HG02938 (cell line): ENCODE measurements at regions not wholly inside any gene's neighbourhood (a gene's known extent, or its start where the extent isn't known, plus 50 kb on each side); places are given as distances from the start of the nearest gene placed in this dataset.
"Not testable (repeated sequence)": the region's sequence is repeated elsewhere in the genome, so short reads cannot be mapped to it uniquely, and the experiment has no call there.

ENCODE experiments used
- ATAC-seq: cut with Tn5 transposase; IDR thresholded peaks from one replicate; pipeline ENCODE4 v1.9.1; 2021; ENCODE audit warnings: mild to moderate bottlenecking, moderate library complexity; ENCODE audit not compliant: unreplicated experiment

GRCh38 chr11:121907379-121907778 lies 208.6 kb downstream of the BLID start:
- ATAC-seq = no peak

GRCh38 chr11:121904148-121904547 lies 211.9 kb downstream of the BLID start:
- ATAC-seq = no peak

GRCh38 chr11:121901886-121902285 lies 214.1 kb downstream of the BLID start:
- no peak for ATAC-seq

GRCh38 chr11:121901417-121901816 lies 214.6 kb downstream of the BLID start:
- not testable (repeated sequence) for ATAC-seq

GRCh38 chr11:121899520-121899919 lies 216.5 kb downstream of the BLID start:
- no peak for ATAC-seq

- no peak for ATAC-seq
Measured at GRCh38 chr11:121898903-121899302, 217.1 kb downstream of the BLID start.

- no peak for ATAC-seq
Measured at GRCh38 chr11:121895919-121896318, 220.1 kb downstream of the BLID start.

GRCh38 chr11:121894581-121894980 lies 221.4 kb downstream of the BLID start:
- no peak for ATAC-seq

- ATAC-seq = no peak
Measured at GRCh38 chr11:121892863-121893262, 223.2 kb downstream of the BLID start.

GRCh38 chr11:121892131-121892681 lies 223.8 kb downstream of the BLID start:
- no peak for ATAC-seq

- ATAC-seq = no peak
Measured at GRCh38 chr11:121890946-121891515, 225.0 kb downstream of the BLID start.

GRCh38 chr11:121890377-121890776 lies 225.6 kb downstream of the BLID start:
- no peak for ATAC-seq

GRCh38 chr11:121889931-121890330 lies 226.1 kb downstream of the BLID start:
- ATAC-seq = no peak

- ATAC-seq = no peak
Measured at GRCh38 chr11:121889186-121889585, 226.8 kb downstream of the BLID start.

- no peak for ATAC-seq
Measured at GRCh38 chr11:121887976-121888557, 227.9 kb downstream of the BLID start.

GRCh38 chr11:121887569-121887968 lies 228.4 kb downstream of the BLID start:
- ATAC-seq = no peak

GRCh38 chr11:121886996-121887395 lies 229.0 kb downstream of the BLID start:
- ATAC-seq = no peak

- ATAC-seq = no peak
Measured at GRCh38 chr11:121886005-121886734, 229.8 kb downstream of the BLID start.

- ATAC-seq = no peak
Measured at GRCh38 chr11:121884626-121885025, 231.4 kb downstream of the BLID start.

- no peak for ATAC-seq
Measured at GRCh38 chr11:121881806-121882205, 234.2 kb downstream of the BLID start.

GRCh38 chr11:121877152-121877551 lies 238.9 kb downstream of the BLID start:
- no peak for ATAC-seq

GRCh38 chr11:121873766-121874165 lies 242.2 kb downstream of the BLID start:
- ATAC-seq = no peak
